NCI-H345 treated with DMSO at 0.1 percent for 48 hours (cell line): ENCODE measurements at regions not wholly inside any gene's neighbourhood (a gene's known extent, or its start where the extent isn't known, plus 50 kb on each side); places are given as distances from the start of the nearest gene placed in this dataset.
"Not testable (repeated sequence)": the region's sequence is repeated elsewhere in the genome, so short reads cannot be mapped to it uniquely, and the experiment has no call there.

Experiments
- DNase-seq: peaks from one replicate; lab custom pipeline; 2025; ENCODE audit not compliant: unreplicated experiment; lab: John Stamatoyannopoulos, UW

GRCh38 chr9:102740578-102740977 is 254.6 kb upstream of the CYLC2 start:
- no peak for DNase-seq

DNA sequence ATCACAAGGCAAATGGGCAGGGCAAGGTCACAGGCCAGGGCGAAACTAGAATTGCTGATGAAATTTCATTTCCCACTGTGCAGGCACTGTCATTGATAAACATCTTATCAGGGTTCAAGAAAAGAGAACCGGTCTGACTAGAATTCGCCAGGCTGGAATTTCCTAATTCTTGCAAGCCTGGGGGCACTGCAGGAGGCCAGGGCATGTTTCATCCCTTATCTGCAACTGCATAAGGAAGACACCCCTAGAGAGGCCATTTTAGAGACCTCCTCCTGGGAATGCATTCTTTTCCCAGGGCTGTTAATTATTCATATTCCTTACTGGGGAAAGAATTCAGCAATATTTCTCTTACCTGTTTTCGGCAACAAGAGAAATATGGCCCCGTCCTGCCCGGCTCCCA is 266.2 kb upstream of the CYLC2 start:
- DNase-seq = no peak

DNA sequence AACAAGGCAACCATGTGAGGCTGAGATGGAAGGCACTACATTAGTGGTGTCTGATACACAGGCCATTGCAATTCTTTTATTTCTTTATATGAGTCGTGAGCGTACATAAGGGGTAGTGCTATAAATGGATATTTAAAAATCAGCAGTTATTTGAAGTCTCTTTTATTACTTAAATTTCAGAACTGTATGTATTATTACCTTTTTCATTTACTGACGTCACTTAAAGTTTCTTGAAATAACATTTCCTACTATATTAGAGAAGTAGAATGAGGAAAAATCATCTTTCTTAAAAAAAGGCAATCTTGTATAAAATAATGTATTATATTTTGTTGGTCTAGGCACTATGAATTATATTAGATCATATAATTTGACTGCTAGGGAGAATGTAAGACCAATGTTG is 280.9 kb upstream of the CYLC2 start:
- DNase-seq = no peak

GRCh38 chr9:102712910-102713309 is 282.2 kb upstream of the CYLC2 start:
- not testable (repeated sequence) for DNase-seq

GRCh38 chr9:102700936-102701335 is 294.2 kb upstream of the CYLC2 start:
- DNase-seq = no peak

GRCh38 chr9:102669220-102669619 is 325.9 kb upstream of the CYLC2 start:
- DNase-seq = no peak

DNA sequence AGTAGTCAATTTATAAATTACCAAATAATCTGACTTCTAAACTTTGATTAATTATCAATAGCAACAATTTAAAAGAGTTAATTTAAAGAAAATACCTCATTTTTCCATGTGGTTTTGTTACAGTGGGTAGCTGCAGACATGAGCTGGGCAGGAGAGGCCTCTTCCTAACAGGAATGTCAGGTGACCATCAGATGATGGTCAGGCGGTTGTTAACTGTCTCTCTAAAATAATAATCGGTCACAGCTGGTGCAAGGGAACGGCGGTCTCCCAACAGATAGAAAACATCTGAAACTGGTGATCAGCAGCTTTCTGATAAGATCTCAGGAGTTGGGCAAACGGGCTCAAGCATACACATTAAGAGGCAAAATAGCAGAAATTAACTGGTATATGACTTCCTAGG is 342.7 kb upstream of the CYLC2 start:
- no peak for DNase-seq

DNA sequence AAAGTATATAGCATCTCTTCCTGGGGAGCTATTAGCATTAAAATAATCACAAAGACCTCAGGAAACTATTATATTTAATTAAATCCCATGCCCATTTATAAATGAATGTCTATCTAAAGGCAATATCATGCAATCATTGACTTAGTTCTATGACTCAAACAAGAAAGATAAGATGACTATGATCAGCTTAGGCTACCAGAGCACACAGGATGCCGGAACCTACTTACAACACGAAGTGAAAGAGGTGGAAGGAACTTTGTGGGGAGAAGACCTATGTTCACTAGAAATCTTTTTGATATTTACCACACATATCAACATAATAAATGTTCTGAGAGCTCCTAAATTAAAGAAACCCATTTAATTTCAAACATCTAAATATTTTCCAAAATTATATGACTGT is 344.2 kb upstream of the CYLC2 start:
- DNase-seq = no peak

DNA sequence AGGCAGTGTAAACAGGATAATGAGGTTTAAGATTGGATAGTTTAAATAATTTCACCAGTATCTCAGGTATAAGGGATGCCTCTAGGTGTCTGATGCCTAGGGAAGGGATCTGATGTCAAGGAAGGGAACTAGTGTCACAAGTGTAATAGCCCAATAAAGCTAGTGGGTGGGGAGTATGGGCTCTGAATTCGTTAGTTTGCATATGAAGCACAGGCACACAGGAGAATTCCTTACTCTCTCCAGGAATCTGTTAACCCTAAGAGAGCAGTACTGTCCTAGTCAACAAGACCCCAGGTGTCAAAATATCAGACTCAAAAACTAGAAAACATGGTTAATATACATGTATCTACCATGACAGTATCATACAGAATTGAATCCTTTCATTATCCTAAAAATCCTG is 352.5 kb upstream of the CYLC2 start:
- no peak for DNase-seq

GRCh38 chr9:102631559-102631958 is 363.6 kb upstream of the CYLC2 start:
- DNase-seq = no peak

DNA sequence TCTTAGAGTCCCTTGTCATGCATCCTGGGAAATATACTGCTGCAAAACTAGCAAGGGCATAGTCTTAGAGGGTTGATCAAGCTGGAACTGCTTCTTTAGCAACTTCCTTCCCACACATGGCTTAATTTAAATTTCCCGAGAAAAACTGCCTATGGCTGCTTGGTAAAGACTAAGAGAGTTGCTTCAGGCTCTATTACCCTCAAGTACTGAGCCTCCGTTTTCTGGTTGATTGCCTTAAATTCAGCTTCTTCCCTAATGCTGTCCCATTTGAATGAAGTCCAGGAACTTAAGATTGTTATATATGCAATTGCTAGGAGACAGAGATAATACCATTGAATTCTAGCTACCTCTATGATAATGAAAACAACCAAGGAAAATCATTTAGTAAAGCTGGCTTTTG is 385.7 kb upstream of the CYLC2 start:
- no peak for DNase-seq

DNA sequence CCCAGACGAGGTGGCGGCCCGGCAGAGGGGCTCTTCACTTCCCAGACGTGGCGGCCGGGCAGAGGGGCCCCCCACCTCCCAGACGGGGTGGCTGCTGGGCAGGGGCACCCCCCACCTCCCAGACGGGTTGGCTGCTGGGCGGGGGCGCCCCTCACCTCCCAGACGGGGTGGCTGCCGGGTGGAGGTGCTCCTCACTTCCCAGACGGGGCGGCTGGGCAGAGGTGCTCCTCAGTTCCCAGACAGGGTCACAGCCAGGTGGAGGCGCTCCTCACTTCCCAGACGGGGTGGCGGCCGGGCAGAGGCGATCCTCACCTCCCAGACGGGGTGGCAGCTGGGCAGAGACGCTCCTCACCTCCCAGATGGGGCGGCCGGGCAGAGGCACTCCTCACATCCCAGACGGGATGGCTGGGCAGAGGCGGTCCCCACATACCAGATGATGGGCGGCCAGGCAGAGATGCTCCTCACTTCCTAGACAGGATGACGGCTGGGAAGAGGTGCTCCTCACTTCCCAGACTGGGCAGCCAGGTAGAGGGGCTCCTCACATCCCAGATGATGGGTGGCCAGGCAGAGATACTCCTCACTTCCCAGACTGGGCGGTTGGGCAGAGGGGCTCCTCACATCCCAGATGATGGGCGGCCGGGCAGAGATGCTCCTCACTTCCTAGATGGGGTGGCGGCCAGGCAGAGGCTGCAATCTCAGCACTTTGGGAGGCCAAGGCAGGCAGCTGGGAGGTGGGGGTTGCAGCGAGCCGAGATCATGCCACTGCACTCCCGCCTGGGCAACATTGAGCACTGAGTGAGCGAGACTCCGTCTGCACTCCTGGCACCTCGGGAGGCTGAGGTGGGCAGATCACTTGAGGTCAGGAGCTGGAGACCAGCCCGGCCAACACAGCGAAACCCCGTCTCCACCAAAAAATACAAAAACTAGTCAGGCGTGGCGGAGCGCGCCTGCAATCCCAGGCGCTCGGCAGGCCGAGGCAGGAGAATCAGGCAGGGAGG is 391.6 kb upstream of the CYLC2 start:
- DNase-seq = not testable (repeated sequence)

DNA sequence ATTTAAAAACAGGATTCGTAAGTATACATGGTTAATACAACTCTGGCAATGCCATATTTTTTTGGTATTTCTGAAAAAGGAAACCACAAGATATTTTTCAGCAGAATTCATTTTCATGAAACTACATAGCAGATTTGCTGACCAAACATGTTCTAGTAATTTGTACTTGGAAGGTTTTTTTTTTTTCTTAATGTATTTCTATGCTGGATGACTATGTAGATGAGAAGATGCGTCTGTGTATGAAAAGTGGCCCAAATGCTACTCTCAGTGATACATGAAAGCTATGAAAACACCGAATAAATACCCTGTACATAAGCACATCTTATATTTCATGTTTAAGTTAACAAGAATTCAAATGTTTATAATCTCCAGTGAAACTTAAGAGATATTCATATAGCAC is 400.9 kb upstream of the CYLC2 start:
- DNase-seq = no peak

GRCh38 chr9:102587281-102587680 is 407.9 kb upstream of the CYLC2 start:
- DNase-seq = no peak

DNA sequence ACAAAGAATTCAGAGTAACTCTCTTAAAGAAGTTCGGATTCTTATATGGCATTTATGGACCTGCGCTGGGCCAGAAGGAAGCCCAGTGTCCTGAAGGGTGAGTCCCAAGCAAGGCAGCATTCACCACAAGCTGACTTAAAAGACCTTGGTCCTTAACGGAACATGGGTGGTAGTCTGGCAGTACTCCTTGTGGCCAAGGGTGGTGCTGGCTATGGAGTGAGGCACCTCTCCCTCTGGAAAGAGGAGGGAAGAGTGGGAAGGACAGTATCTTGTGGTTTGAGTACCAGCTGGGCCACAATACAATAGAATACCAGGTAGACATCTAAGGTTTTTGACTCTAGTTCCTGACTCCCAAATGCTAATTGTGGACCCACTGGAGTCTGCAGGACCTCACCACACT is 425.7 kb upstream of the CYLC2 start:
- no peak for DNase-seq

DNA sequence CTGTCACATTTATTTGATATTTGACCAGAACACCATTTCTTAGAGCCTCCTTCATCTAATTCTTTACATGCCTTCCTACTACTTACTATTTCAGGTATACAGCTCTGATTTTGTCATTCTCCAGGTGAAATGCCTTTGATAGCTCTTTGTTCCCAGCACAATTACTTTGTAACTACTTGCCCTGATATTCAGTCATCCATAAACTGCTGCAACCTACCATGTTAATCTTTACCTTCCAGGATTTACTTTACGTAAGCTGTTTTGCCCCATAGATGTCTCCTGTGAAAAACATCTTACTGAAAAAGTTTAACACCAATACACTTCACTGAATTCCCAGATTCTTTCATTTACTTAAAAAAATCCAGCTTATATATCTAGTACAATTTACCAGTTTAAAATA is 443.8 kb upstream of the CYLC2 start:
- no peak for DNase-seq

GRCh38 chr9:102550886-102551285 is 444.2 kb upstream of the CYLC2 start:
- no peak for DNase-seq

DNA sequence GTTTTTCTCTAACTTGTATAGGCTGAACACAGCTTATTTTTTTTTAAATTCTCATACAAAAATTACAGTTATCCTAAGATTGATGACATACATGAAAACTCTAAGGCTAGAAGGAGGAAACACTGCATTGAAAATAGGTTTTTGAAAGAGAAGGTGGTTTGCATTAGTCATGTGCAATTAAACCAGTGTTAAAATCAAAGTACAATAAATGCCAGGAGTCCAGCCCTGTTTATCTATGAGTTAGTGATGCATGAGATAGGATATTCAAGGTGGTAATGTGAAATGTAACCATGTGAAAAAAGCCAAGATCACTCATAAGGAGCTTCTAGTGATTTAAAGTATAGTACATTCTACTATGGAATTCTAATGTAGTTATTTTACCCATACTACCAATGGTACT is 444.9 kb upstream of the CYLC2 start:
- DNase-seq = no peak

- DNase-seq = no peak
Measured at GRCh38 chr9:102534031-102534430, 461.1 kb upstream of the CYLC2 start.

DNA sequence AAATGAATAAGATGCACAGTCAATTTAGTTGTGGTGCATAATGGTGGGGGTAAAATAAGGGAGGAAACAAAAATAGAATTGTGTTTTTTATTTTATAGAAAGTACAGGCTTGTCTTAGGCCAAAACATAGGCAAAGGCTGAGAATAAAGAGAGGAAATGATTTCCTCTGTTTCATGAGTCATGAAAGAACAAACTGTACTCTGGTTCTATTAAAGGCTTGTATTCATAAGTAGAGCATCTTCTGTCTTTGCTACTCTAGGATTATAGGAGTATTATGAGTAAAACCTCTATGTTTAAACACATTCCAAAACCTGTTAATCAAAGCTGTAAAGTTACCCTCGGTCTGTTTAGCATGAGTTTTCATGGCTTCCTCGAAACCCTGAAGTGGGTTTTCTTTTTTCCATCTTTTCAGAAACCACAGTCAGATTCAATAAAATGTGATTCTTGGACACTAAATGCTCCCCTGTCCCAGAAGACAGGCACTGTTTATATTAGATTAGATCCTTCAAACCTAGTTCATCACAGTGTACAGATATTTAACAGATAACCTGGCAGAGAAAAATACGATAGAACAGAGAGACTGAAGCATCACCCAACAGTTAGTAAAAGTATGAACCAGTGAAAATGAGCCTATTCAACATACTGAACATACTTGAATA is 473.9 kb upstream of the CYLC2 start:
- no peak for DNase-seq

- no peak for DNase-seq
Measured at GRCh38 chr9:102519423-102519822, 475.7 kb upstream of the CYLC2 start.

DNA sequence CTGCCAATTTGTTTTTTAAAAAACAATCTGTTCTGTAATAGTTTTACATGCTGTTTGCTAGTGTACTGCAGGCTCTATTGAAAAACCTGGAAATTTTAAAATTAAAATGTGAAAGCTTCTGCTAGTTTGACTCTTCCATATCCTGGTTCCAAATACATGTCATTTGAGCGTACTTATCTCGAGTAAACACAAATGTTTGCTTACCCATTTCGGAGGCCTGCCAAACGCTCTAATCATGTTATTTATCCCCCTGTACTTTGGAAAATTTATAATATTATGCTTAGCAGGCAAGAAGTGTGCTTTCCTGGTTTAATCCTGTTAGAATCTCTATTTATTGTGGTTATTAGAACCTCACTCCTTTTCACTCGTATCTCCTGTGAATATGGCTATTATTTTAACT is 476.8 kb upstream of the CYLC2 start:
- DNase-seq = no peak
